NCI-H1105 treated with DMSO at 0.1 percent for 48 hours (cell line): ENCODE measurements at regions not wholly inside any gene's neighbourhood (a gene's known extent, or its start where the extent isn't known, plus 50 kb on each side); places are given as distances from the start of the nearest gene placed in this dataset.
"Not testable (repeated sequence)": the region's sequence is repeated elsewhere in the genome, so short reads cannot be mapped to it uniquely, and the experiment has no call there.

ENCODE experiments used
- DNase-seq: peaks from one replicate; lab custom pipeline; 2025; lab: John Stamatoyannopoulos, UW

DNA sequence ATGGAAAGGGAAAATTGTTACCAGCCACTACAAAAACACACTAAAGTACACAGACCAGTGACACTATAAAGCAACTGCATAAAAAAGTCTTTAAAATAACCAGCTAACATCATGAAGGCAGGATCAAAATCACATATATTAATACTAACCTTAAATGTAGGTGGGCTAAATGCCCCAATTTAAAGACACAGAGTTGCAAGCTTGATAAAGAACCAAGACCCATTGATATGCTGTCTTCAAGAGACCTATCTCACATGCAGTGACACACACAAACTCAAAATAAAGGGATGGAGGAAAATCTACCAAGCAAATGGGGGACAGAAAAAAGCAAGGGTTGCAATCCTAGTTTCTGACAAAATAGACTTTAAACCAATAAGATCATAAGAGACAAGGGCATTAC, 246.3 kb downstream of the SEC16B start:
- DNase-seq = no peak

DNA sequence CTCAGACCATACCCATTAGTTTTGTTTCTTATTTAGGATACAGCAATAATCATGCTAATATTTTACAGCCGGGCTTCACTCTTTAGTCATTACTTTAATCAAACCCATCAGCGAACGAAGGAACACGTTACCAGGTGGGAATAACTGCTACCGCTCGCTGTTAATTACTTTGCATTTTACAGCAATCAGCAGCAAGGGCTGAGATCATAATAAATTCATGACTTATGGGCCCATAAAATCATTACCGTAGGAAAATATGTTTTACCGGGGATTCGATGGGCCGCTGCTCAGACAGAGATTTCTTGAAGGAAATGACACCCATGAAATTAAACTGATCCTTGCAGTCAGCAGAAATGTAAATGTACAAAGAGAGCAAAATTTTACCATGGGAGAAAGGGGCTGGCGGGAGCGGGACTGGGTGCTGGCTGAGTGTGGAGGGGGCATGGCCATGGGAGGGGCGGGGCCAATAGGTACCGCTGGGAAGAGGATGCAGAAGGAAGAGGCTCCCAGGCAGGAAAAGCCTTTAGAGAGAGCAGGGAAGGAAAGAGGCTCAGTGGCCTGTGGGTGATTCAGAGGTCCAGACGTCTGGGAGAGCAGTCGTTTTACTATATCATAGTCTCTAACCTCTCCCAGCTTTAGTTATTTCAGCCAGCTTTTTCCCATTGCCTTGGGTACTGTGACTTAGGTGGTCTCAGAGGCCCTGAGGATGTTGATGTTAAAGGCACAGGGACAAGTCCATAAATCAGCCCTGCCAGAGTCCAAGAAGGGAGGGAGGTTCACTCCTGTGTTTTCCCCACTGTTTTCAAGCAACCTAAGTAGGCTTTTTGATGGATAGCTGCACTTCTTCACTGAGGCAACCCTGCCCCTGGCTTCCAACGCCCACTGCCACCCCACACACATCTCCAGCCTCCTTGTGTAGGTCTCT, 258.9 kb downstream of the SEC16B start:
- DNase-seq = no peak

DNA sequence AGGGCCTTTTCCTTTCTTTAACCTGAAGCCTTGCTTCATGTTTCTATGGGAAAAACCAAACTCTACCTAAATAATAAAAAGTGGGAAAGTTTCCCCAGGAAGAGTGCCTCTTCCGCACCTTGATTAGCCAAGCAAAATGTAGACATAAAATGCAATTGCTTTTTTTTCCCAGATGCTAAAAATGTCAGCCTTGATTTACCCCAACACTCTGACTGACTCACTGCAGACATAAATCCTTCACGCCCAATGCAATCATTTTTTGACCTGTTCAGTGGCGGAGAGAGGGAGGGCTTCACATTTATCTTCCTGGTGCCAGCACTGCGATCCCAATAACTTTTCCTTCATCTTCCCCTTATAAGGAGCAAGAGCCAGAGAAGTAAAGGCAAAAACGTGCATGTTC, 261.5 kb downstream of the SEC16B start:
- DNase-seq = no peak

DNA sequence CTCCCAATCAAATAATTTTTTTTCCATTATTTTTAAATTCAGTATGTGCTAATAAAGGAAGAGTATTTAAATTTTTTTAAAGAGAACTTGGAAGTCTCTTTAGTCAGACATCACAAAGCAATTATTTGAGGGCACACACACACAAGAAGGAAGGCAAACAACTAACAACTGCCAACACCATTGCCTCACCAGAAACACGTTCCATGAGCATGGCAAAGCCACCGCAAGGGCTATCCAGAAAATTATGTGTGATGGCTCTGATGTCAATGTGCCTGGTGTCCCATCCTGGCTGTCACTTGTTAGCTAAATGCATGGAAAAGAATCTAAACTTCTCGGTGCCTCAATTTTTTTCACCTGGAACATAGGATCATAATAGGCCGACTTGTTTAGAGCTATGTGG, 262.9 kb downstream of the SEC16B start:
- no peak for DNase-seq

DNA sequence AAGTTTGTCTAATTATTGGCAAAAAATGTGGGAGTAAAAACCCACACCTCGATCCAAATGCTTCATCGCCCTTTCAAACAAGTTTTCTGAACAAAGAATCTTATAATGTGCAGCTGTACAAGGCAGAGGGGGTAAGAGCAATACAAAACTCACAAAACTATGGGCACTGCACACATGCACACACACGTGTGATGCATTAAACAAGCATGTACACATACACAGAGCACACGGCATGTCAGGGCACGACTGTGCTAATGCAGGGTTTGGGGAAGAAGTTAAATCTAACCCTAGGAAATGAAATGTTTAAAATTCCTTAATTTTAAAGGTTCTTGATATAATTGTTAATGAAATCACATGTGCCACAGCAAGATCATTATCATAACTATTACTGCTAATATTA, 264.0 kb downstream of the SEC16B start:
- DNase-seq = no peak

DNA sequence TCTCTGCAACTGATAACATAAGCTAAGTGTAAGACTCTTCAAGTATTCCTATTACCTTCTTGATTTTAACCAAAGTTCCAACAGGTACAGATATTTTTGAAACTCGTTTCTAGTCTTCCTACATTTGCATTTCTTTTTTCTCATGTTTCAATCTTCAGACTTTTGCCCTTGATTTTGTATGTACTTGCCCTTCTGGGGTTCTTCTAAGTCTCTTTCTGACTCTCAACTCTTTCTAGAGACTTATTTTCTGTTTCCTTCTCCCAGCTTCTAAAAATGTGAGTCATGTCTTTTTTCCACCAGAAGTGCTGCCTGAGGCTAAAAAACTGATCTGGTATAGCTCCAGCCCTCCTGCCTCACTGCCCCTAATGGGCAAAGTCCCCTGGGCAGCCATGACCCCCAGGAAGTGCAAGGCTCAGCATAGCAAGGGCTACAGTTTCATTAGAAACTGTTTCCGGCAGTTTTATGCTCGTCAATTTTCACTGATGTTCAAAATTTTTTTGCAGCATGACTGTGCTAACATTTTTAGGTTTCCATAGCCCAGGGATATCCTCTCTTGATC, 265.9 kb downstream of the SEC16B start:
- no peak for DNase-seq

DNA sequence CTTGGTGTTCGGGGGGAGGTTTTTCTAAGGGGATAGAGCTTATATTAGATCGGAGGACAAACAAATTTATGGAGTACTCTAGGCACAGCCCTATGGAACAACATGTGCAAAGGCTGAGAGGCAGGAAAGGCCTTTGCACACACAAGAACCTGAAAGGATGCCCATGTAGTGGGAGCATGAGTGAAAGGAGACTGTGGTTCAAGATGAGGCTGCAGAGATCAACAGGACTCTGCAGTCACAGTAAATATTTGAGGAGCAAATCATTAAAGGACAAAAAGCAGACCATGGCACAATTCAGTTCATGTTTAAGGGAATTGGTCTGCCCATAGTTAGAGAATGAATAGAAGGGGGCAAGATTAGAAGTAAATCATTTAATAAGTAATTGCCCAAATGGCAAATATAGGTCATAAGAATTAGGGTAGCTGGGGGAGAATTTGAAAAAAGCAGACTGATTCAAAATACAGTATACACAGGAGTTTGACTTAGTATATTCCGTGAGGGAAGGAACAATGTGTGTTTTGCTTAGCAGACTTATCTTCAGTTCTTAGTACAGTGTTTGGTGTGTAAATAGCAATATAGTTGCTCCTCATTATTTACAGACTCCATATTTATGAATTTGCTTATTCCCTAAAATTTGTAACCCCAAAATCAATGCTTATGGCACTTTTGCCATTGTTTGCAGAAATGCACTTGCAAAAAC, 268.1 kb downstream of the SEC16B start:
- no peak for DNase-seq

DNA sequence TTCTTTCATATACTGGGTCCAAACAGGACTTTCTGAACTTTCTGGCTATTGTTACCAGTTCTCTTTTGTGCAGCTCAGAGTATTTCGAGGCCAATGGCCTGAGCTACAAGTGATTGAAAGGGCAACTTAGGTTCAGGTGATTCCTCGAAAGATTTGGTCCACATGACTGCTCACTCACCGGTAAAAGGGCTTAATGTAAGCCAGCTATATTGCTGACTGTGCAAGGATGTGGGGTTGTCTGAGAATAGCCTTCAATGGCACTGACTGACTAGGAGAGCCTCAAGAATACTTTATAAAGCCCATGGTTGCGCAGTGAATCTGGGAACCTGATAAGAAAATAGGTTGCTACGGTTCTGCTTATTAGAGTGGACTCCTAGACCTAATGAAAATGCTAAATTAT, 269.0 kb downstream of the SEC16B start:
- no peak for DNase-seq

DNA sequence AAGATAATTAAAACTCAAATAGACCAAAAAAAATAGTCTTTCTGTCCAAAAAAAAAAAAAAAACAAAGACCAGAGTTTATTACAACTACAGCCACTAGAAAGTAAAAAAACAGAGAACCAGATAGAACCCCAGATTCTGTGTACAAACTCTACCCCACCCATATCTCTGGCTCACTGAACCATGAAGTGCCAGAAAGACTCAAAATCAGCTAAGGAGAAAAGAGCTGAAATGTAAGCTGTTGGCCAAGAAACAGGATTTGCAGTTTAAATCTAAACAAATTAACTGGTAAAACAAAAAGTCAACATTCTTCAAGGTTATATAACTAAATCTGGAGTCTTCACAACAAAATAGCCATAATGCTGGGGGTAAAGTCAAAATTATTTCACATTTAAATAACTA, 278.9 kb downstream of the SEC16B start:
- no peak for DNase-seq

DNA sequence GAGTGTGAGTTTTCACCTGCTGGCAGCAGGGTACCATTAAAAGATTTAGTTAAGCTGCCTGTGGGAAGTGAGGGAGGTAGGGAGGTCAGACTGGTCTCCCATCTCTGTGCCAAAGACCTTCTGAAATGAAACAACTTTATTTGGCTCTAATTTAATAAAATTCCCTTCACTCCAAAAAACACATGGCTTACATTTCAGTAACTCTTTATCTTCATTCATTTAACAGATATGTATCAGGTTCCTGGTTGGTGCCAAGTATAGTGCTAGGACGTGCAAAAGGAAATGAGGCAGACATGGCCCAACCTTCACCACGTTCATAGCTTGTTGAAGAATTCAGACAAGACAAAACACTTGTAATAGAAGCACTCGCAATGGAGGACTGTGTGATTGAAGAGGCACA, 282.3 kb downstream of the SEC16B start:
- DNase-seq = no peak

DNA sequence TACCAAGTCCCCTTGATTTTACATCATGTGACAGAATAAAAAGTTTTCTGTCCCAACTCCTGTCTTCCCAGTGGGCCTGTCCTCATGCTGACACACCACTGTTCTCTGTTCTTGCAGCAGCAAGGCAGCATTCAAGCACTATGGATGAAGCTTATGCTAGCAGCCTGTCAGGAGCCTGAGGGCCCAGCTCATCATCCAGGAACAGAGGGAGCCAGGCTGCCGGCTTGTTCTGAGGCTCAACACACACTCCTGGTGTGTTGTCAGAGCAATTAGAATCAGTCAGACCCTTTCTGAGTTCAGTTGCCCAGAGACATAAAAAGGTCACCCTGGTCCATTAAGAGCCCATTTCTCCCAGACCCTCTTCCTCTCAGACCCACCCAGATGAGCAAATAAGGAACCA, 282.9 kb downstream of the SEC16B start:
- DNase-seq = no peak

DNA sequence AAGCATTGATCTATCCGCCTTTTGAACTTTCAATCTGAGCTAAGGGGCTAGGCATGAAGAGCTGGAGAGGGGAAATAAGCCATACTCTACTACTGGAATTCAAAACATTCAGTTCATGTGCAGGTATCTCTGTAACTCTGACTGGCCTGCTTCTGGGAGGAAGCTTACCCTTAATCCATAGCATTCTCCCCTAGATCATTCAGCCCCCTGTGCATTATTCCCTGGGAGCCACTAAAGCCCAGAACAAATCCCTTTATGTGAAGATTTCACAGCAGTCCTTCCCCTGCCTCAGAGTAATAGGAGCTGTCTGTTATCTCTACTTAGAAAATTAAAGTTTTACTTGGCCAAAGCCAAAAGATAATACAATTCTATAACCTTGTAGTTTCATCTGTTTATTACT, 300.7 kb downstream of the SEC16B start:
- no peak for DNase-seq

DNA sequence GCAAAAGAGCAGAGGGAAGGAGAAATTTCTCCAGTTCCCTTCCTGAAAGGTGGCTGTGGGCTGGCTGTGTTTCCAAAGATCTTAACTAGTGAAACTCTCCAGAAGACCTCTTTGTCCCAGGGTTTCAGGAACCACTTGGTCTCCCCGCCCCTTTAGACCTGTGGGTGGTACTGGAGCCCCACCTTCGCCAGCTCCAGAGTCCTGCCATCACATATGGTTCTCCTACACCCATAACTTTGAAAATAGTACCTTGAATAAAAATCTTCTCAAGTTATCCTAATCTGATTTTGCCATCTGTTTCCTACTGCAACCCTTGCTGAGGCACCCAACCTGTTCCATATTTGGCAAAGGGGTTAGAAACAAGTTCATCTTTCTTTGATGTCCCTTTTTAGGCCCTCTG, 303.9 kb downstream of the SEC16B start:
- no peak for DNase-seq

DNA sequence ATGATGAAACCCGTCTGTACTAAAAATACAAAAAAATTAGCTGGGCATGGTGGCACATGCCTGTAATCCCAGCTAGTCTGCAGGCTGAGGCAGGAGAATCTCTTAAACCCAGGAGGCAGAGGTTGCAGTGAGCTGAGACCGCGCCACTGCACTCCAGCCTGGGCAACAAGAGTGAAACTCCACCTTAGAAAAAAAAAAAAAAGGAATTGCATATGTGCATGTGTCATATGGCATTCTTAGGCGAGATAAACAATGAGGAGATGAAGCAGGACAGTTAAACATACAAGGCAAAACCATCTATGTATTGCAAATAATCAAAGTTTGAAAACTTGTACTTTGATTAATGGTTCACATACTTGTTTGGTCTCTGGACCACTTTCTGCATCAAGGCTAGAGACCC, 305.1 kb downstream of the SEC16B start:
- DNase-seq = not testable (repeated sequence)

DNA sequence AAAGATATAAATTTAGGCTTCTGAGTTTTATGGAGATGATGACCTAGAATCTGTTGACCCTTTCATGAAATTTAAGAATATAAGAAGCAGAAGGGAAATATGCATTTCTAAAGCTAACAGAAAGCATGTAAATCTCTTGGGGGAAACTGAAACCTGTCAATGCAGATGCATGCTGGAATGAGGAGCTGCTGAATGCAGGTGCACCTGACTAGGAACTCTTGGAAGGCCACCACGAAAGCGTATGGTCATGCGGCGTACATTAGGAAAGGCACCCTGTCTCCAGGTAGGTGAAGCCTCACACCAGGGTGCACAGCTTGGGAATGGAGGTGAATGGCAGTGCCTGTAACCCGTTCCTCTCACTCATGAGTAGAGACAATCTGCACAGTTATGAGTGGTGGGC, 309.7 kb downstream of the SEC16B start:
- no peak for DNase-seq

DNA sequence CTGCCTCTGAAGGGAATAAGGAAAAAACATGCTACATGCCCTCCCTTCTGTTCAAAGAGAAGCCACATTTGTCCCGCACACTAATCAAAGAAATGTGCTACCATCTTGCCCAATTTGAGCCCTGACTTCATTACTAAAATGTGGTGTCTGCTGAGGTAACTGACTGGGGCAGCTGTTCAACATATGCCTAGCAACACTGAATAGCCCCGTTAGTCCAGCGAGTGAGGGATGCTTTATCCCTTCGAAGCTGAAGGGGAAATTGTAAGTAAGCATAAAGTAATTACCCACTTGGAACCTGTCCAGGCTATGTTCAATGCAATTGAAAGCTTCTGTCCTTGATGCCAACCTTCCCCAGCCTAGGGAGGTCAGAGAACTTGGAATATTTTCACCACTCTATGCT, 310.6 kb downstream of the SEC16B start:
- peak; percentile 68 for DNase-seq

DNA sequence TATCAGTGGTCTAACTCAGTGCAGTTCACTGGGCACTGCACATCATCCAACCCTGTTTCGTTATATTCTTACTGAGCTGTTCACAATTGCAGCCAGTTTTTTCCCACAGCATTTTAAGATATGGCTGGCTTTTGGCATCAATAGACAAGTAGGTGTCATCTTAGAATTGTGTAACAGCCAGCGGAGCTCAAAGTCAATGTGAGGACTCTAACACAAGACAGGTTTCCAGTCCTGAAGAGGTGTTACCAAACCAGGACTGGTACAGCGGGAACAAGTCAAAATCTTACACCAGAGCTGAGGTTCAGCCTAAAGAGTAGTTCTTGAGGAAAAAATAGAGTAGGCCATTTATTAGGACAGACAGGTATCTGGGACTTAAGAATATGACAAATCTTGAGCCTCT, 313.3 kb downstream of the SEC16B start:
- no peak for DNase-seq

DNA sequence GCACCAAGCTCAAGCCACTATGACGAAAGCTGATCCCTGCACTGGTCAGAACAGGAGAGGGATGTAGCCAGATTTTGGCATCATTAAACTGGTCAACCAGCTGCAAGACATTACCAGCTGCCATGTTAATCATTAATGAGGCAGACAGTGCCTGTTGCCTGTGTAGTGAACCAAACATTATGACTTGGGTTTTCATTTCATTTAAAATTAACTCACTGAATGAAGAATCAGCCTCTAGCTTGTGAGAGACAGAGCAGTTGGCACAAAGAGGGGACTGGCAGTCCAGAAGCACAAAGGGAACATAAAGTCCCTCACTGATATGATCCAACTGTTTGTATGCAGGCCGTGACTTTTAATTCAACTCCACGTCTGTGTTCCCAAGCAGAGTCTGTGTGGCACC, 318.9 kb downstream of the SEC16B start:
- no peak for DNase-seq

DNA sequence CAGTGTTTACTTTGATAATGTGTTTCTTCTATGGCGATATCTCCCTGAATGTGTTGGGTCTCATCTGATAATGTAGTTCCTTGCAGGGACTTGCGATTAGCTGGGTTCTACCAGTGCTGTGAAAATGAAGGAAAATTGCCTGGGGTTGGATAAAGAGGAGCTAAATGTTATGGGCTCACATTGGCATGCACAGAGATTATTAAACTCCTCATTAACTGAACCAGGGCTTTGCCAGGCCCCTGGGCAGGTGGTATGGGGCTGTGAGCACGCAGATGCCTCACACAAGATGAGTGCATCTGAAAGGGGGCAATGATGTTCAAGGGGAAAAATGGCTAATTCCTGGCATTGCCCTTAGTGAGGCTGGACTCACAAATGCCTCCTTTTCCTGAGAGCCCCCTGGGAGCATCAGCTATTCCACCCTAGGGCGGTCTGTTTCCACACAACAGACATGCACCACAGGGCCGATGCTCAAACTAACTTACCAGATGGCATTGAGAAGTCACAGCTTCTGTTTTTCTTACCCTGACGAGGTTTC, 321.1 kb downstream of the SEC16B start:
- DNase-seq = no peak

DNA sequence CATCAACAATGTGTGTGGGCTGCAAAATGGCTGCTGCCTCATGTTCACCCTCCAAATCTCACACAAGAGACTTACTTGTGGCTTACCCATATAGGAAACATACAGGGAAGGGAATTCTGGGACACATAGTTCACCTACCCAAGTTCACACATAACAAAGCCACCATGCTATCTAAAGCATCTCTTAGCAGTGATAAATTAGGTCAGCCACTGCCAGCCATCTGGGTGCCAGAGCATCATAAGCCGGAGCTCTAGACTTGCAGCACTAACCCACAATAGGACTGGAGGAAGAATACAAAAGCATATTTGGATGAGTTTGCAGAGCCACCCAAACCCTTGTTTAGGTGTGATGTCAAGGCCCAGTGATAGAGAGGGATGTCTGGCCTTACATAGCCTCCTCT, 321.7 kb downstream of the SEC16B start:
- DNase-seq = no peak

DNA sequence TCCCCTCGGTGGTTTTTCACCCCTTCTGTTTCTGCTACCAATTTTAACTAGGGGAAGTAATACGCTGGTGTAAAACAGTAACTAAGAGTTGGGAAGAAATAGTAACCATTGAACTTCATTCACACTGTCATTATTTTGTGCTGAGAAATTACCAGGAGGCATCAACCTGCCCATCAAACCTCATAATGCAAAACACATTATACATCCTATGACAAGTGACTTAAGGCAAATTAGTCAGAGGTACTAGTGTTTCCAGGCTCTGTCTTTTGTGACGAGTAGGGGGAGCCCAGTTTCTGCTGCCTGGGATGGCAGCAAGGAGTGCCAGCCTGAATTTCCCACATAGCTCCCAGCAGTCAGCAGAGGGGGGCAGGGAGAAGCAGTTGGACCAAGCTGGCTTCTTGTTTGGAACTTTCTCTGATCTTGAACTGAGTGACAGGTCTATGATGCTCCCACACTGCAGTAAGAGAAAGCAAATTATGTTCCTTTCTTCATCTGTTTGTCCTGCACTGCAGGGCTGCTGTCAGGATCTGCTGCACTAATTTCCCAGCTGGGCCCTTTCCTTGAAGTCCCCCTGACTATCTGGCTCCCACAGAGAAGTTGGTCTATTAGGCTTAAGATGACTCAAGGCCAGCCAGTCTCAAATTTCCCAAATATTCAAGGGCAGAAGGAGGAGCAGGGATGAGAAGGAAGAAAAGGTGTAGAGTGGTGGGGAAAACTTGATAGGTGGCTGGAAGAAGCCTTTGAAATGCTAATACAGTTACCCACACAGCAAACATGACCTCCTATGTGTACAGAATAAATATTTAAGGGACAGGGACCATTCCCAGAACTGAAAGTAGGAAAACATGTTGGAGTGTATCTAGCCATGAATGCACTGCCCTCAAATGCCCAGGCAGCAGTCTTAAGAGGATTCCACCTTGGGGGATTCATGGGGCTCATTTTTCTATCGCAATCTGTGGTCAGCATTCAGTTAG, 322.8 kb downstream of the SEC16B start:
- DNase-seq = no peak
